ENCODE measurements at regions not wholly inside any gene's neighbourhood (a gene's known extent, or its start where the extent isn't known, plus 50 kb on each side); places are given as distances from the start of the nearest gene placed in this dataset.

DNA sequence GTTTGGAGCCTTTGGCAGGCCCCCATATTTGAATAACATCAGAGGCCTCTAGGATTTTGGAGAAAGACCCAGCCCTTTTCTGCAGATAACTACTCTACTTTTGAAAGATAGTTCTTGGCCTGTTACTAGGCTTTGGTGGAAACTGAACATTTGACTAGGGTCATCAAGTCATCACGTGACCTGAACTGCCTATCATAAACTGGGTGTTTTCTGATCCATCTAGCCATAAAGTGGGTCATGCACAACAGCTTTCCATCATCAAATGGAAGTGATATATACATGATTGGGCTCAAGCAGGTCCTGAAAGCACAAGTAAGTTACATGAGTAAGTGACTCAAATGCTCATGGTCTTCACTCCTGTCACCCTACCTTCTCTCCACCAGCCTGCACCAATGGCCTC is 552.3 kb upstream of the GRM3 start:
- TF ChIP-seq, protein P1, sequence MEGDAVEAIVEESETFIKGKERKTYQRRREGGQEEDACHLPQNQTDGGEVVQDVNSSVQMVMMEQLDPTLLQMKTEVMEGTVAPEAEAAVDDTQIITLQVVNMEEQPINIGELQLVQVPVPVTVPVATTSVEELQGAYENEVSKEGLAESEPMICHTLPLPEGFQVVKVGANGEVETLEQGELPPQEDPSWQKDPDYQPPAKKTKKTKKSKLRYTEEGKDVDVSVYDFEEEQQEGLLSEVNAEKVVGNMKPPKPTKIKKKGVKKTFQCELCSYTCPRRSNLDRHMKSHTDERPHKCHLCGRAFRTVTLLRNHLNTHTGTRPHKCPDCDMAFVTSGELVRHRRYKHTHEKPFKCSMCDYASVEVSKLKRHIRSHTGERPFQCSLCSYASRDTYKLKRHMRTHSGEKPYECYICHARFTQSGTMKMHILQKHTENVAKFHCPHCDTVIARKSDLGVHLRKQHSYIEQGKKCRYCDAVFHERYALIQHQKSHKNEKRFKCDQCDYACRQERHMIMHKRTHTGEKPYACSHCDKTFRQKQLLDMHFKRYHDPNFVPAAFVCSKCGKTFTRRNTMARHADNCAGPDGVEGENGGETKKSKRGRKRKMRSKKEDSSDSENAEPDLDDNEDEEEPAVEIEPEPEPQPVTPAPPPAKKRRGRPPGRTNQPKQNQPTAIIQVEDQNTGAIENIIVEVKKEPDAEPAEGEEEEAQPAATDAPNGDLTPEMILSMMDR (IDR thresholded peaks at IDR 0.05): no peak
- no peak for TF ChIP-seq POLR2A (IDR thresholded peaks at IDR 0.05)
